ENCODE measurements at regions not wholly inside any gene's neighbourhood (a gene's known extent, or its start where the extent isn't known, plus 50 kb on each side); places are given as distances from the start of the nearest gene placed in this dataset.

DNA sequence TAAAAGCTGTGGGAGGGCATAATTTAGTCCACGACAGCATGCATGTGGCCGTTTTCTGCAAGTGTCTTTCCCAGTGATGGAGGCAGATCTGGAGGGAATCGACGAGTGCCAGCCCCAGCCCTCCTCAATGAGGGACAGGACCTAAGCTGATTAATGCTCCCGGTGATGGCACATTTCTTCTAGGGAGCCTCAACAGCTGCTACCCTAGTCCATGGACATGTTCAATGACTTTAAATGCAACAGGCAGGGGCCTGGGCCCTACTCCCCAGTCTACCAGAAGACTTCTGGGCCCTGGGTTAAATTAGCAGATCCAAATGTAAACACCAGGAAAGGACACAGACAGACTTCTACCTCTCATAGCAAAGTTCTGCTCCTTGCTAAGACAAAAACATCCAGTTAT lies 155.1 kb downstream of the ACTR3 start:
- TF ChIP-seq CTCF (conservative IDR thresholded peaks at IDR 0.05; ENCODE audit: low read depth, low read length) (no peak), EZH2phosphoT487 (IDR thresholded peaks at IDR 0.05; ENCODE audit: borderline replicate concordance, low read length) (no peak)

All from PC-3 (cell line).